DOHH2 (cell line): ENCODE measurements at regions not wholly inside any gene's neighbourhood (a gene's known extent, or its start where the extent isn't known, plus 50 kb on each side); places are given as distances from the start of the nearest gene placed in this dataset.
"Not testable (repeated sequence)": the region's sequence is repeated elsewhere in the genome, so short reads cannot be mapped to it uniquely, and the experiment has no call there.

Experiments used
- EZH2phosphoT487 ChIP-seq: fragments of 200-600 bp; sonication (generic); IDR thresholded peaks from 2 replicates; pipeline ENCODE4 v1.6.1; 2017; ENCODE audit warnings: borderline replicate concordance, mild to moderate bottlenecking, antibody characterized with exemption, low read length, moderate library complexity, mixed read lengths
- TF ChIP-seq, protein P1 (sequence below): fragments of 200-600 bp; sonication (generic); IDR thresholded peaks from one replicate; pipeline ENCODE4 v1.5.1; 2014; ENCODE audit warnings: antibody characterized with exemption, mild to moderate bottlenecking, low read depth, low read length; ENCODE audit not compliant: poor library complexity, severe bottlenecking

- TF ChIP-seq, protein P1, sequence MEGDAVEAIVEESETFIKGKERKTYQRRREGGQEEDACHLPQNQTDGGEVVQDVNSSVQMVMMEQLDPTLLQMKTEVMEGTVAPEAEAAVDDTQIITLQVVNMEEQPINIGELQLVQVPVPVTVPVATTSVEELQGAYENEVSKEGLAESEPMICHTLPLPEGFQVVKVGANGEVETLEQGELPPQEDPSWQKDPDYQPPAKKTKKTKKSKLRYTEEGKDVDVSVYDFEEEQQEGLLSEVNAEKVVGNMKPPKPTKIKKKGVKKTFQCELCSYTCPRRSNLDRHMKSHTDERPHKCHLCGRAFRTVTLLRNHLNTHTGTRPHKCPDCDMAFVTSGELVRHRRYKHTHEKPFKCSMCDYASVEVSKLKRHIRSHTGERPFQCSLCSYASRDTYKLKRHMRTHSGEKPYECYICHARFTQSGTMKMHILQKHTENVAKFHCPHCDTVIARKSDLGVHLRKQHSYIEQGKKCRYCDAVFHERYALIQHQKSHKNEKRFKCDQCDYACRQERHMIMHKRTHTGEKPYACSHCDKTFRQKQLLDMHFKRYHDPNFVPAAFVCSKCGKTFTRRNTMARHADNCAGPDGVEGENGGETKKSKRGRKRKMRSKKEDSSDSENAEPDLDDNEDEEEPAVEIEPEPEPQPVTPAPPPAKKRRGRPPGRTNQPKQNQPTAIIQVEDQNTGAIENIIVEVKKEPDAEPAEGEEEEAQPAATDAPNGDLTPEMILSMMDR: not testable (repeated sequence)
- TF ChIP-seq EZH2phosphoT487: not testable (repeated sequence)
Observed at GRCh38 chr4:115459301-115459700, 345.9 kb upstream of the NDST4 start.
